ENCODE measurements at regions not wholly inside any gene's neighbourhood (a gene's known extent, or its start where the extent isn't known, plus 50 kb on each side); places are given as distances from the start of the nearest gene placed in this dataset.

GRCh38 chr18:38525039-38525438 lies 959.4 kb upstream of the CELF4 start:
- WGBS, result 69% methylated on average over 4 of the region's 5 CpGs
- Histone ChIP-seq H3K9ac (ENCODE audit: low read length) (no peak overlapping the region), H3K14ac (ENCODE audit: low read length in 2 of 2) (no peak overlapping the region), H4K8ac (ENCODE audit: low read length) (no peak overlapping the region), H2BK15ac (ENCODE audit: low read depth, poor library complexity, severe bottlenecking) (no peak overlapping the region), H3K36me3 (ENCODE audit: control insufficient read depth in 1 of 2, insufficient read depth in 2 of 2, low read depth in 1 of 2, low read length in 2 of 2) (no peaks in the 10 kb centered on the region), H3K4ac (ENCODE audit: low read depth in 1 of 2, low read length in 2 of 2) (no peak overlapping the region), H3K9me3 (ENCODE audit: control insufficient read depth, low read length) (peaks cover 4% of the 10 kb centered on the region), H4K91ac (ENCODE audit: low read length) (no peak overlapping the region), H3K18ac (ENCODE audit: low read depth in 1 of 2, low read length in 2 of 2) (peak overlapping the region in 1 of 2 experiments; percentile 21), H2BK12ac (ENCODE audit: low read length in 2 of 2) (no peak overlapping the region), H3K27ac (ENCODE audit: low read length, poor library complexity, severe bottlenecking) (no peak overlapping the region), H2BK5ac (ENCODE audit: low read depth, low read length, poor library complexity, severe bottlenecking) (no peak overlapping the region), H2BK120ac (ENCODE audit: low read depth, low read length) (no peak overlapping the region), H3K79me1 (replicated peaks; ENCODE audit: low read length, poor library complexity, severe bottlenecking) (no peaks in the 10 kb centered on the region), H3K23ac (ENCODE audit: low read length in 2 of 2) (no peak overlapping the region), H2AFZ (ENCODE audit: low read depth, low read length) (no peak overlapping the region), H3K4me1 (ENCODE audit: control insufficient read depth, insufficient read depth, low read depth, low read length) (no peaks in the 10 kb centered on the region), H3K27me3 (ENCODE audit: control insufficient read depth in 1 of 2, insufficient read depth in 1 of 2, low read length in 2 of 2) (no peaks in the 10 kb centered on the region), H3K4me3 (ENCODE audit: insufficient read depth in 1 of 2, low read depth in 1 of 2, low read length in 2 of 2) (no peak overlapping the region), H3K4me2 (ENCODE audit: low read length, poor library complexity, severe bottlenecking) (no peak overlapping the region), H2AK5ac (ENCODE audit: low read length, severe bottlenecking) (no peak overlapping the region)
- DNase-seq, result no peak

DNA sequence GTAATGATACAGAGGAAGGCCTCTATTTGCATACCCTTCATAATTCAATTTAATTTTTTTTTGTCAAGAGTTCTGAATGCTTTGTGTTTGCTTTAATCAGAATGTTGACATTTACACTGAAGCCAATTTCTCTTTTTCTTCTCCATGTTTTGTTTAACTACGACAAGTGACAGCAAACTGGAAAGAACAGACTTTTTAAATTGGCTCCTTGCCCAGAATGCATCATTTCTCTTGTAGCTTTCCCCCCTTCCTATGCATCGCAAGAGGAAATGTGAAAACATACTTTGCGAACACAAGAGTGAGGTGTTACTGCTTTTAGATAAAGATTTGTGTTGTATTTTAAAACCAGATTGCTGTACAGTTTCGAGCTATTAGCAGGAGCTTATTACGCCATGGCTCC lies 955.2 kb upstream of the CELF4 start:
- Histone ChIP-seq H3K23ac (ENCODE audit: low read length in 2 of 2) (no peak overlapping the region), H3K4me3 (ENCODE audit: insufficient read depth in 1 of 2, low read depth in 1 of 2, low read length in 2 of 2) (no peak overlapping the region), H2AK5ac (ENCODE audit: low read length, severe bottlenecking) (no peak overlapping the region), H3K14ac (ENCODE audit: low read length in 2 of 2) (no peak overlapping the region), H3K4ac (ENCODE audit: low read depth in 1 of 2, low read length in 2 of 2) (no peak overlapping the region), H4K91ac (ENCODE audit: low read length) (no peak overlapping the region), H2BK15ac (ENCODE audit: low read depth, poor library complexity, severe bottlenecking) (no peak overlapping the region), H3K9me3 (ENCODE audit: control insufficient read depth, low read length) (peaks cover 4% of the 10 kb centered on the region), H3K36me3 (ENCODE audit: control insufficient read depth in 1 of 2, insufficient read depth in 2 of 2, low read depth in 1 of 2, low read length in 2 of 2) (no peaks in the 10 kb centered on the region), H2BK5ac (ENCODE audit: low read depth, low read length, poor library complexity, severe bottlenecking) (no peak overlapping the region), H3K9ac (ENCODE audit: low read length) (no peak overlapping the region), H2AFZ (ENCODE audit: low read depth, low read length) (no peak overlapping the region), H3K4me1 (ENCODE audit: control insufficient read depth, insufficient read depth, low read depth, low read length) (no peaks in the 10 kb centered on the region), H3K79me1 (replicated peaks; ENCODE audit: low read length, poor library complexity, severe bottlenecking) (no peaks in the 10 kb centered on the region), H3K27me3 (ENCODE audit: control insufficient read depth in 1 of 2, insufficient read depth in 1 of 2, low read length in 2 of 2) (no peaks in the 10 kb centered on the region), H3K27ac (ENCODE audit: low read length, poor library complexity, severe bottlenecking) (no peak overlapping the region), H4K8ac (ENCODE audit: low read length) (no peak overlapping the region), H3K4me2 (ENCODE audit: low read length, poor library complexity, severe bottlenecking) (no peak overlapping the region), H3K18ac (ENCODE audit: low read depth in 1 of 2, low read length in 2 of 2) (no peak overlapping the region), H2BK12ac (ENCODE audit: low read length in 2 of 2) (no peak overlapping the region), H2BK120ac (ENCODE audit: low read depth, low read length) (no peak overlapping the region)
- no peak for DNase-seq
- WGBS, result 87% methylated on average over 4 of the region's 5 CpGs

- H3K27ac ChIP-seq (ENCODE audit: low read length, poor library complexity, severe bottlenecking), result no peak overlapping the region
- no peak overlapping the region for H3K23ac ChIP-seq (ENCODE audit: low read length in 2 of 2)
- H3K14ac ChIP-seq (ENCODE audit: low read length in 2 of 2), result no peak overlapping the region
- H3K36me3 ChIP-seq (ENCODE audit: control insufficient read depth in 1 of 2, insufficient read depth in 2 of 2, low read depth in 1 of 2, low read length in 2 of 2), result no peaks in the 10 kb centered on the region
- no peaks in the 10 kb centered on the region for H3K79me1 ChIP-seq (replicated peaks; ENCODE audit: low read length, poor library complexity, severe bottlenecking)
- H3K4me1 ChIP-seq (ENCODE audit: control insufficient read depth, insufficient read depth, low read depth, low read length), result no peaks in the 10 kb centered on the region
- no peak overlapping the region for H3K9ac ChIP-seq (ENCODE audit: low read length)
- H2BK12ac ChIP-seq (ENCODE audit: low read length in 2 of 2), result no peak overlapping the region
- H2BK15ac ChIP-seq (ENCODE audit: low read depth, poor library complexity, severe bottlenecking), result no peak overlapping the region
- H3K9me3 ChIP-seq (ENCODE audit: control insufficient read depth, low read length), result peaks cover 17% of the 10 kb centered on the region
- H2BK5ac ChIP-seq (ENCODE audit: low read depth, low read length, poor library complexity, severe bottlenecking), result no peak overlapping the region
- H2AK5ac ChIP-seq (ENCODE audit: low read length, severe bottlenecking), result no peak overlapping the region
- H4K91ac ChIP-seq (ENCODE audit: low read length), result no peak overlapping the region
- DNase-seq, result no peak
- H3K18ac ChIP-seq (ENCODE audit: low read depth in 1 of 2, low read length in 2 of 2), result no peak overlapping the region
- H3K4me2 ChIP-seq (ENCODE audit: low read length, poor library complexity, severe bottlenecking), result no peak overlapping the region
- WGBS, result no CpG with 5 or more reads among the region's 1 CpG
- H3K27me3 ChIP-seq (ENCODE audit: control insufficient read depth in 1 of 2, insufficient read depth in 1 of 2, low read length in 2 of 2), result no peaks in the 10 kb centered on the region
- no peak overlapping the region for H4K8ac ChIP-seq (ENCODE audit: low read length)
- no peak overlapping the region for H2BK120ac ChIP-seq (ENCODE audit: low read depth, low read length)
- H3K4ac ChIP-seq (ENCODE audit: low read depth in 1 of 2, low read length in 2 of 2), result no peak overlapping the region
- no peak overlapping the region for H2AFZ ChIP-seq (ENCODE audit: low read depth, low read length)
- no peak overlapping the region for H3K4me3 ChIP-seq (ENCODE audit: insufficient read depth in 1 of 2, low read depth in 1 of 2, low read length in 2 of 2)
Observed at GRCh38 chr18:38502539-38502938, 936.9 kb upstream of the CELF4 start.

DNA sequence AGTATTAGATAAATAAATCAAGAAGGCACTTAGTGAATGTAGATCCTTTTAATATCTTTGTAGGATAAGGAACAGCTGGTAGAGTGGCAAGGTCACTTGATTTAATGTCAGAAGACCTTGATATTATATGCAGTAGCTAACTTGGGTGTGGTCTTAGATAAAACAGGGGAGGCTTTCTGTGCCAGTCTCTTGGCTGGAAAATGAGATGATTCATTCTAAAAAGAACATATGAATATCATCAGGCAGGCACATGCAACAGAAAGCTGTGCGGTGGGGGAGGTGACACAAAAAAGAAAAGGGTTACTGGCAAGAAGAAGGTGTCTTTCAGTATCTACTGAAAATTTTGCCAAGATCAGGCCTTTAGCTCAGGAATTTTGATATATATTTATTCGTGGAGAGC lies 931.7 kb upstream of the CELF4 start:
- Histone ChIP-seq H3K9me3 (ENCODE audit: control insufficient read depth, low read length) (no peaks in the 10 kb centered on the region), H3K79me1 (replicated peaks; ENCODE audit: low read length, poor library complexity, severe bottlenecking) (no peaks in the 10 kb centered on the region), H3K27ac (ENCODE audit: low read length, poor library complexity, severe bottlenecking) (no peak overlapping the region), H2AK5ac (ENCODE audit: low read length, severe bottlenecking) (no peak overlapping the region), H3K9ac (ENCODE audit: low read length) (no peak overlapping the region), H3K27me3 (ENCODE audit: control insufficient read depth in 1 of 2, insufficient read depth in 1 of 2, low read length in 2 of 2) (no peaks in the 10 kb centered on the region), H2BK120ac (ENCODE audit: low read depth, low read length) (no peak overlapping the region), H3K4me2 (ENCODE audit: low read length, poor library complexity, severe bottlenecking) (no peak overlapping the region), H4K8ac (ENCODE audit: low read length) (no peak overlapping the region), H3K4ac (ENCODE audit: low read depth in 1 of 2, low read length in 2 of 2) (no peak overlapping the region), H3K18ac (ENCODE audit: low read depth in 1 of 2, low read length in 2 of 2) (no peak overlapping the region), H3K4me1 (ENCODE audit: control insufficient read depth, insufficient read depth, low read depth, low read length) (no peaks in the 10 kb centered on the region), H2BK5ac (ENCODE audit: low read depth, low read length, poor library complexity, severe bottlenecking) (no peak overlapping the region), H3K36me3 (ENCODE audit: control insufficient read depth in 1 of 2, insufficient read depth in 2 of 2, low read depth in 1 of 2, low read length in 2 of 2) (no peaks in the 10 kb centered on the region), H3K14ac (ENCODE audit: low read length in 2 of 2) (no peak overlapping the region), H4K91ac (ENCODE audit: low read length) (no peak overlapping the region), H3K23ac (ENCODE audit: low read length in 2 of 2) (no peak overlapping the region), H2BK12ac (ENCODE audit: low read length in 2 of 2) (no peak overlapping the region), H3K4me3 (ENCODE audit: insufficient read depth in 1 of 2, low read depth in 1 of 2, low read length in 2 of 2) (no peak overlapping the region), H2AFZ (ENCODE audit: low read depth, low read length) (no peak overlapping the region), H2BK15ac (ENCODE audit: low read depth, poor library complexity, severe bottlenecking) (no peak overlapping the region)
- WGBS, result 100% methylated on average over 1 of the region's 2 CpGs
- no peak for DNase-seq
